T-helper 2 cell treated with Interferon-gamma antibody and Interleukin-4, amounts not matched to agents 5 μg/mL and 100 μg/mL, for 36 hours (primary cell): ENCODE measurements at regions not wholly inside any gene's neighbourhood (a gene's known extent, or its start where the extent isn't known, plus 50 kb on each side); places are given as distances from the start of the nearest gene placed in this dataset.
"Not testable (repeated sequence)": the region's sequence is repeated elsewhere in the genome, so short reads cannot be mapped to it uniquely, and the experiment has no call there.

ENCODE experiments used
- DNase-seq: peaks from one replicate; pipeline ENCODE4 v3.0.0; 2021; ENCODE audit warnings: low spot score
- H3K27ac Mint-ChIP-seq: one replicate; pipeline ENCODE4 v1.8.0; 2021; ENCODE audit warnings: mild to moderate bottlenecking, mixed read lengths
- H3K27me3 Mint-ChIP-seq: one replicate; pipeline ENCODE4 v1.8.0; 2021; ENCODE audit warnings: low read depth, mixed read lengths
- H3K36me3 Mint-ChIP-seq: one replicate; pipeline ENCODE4 v1.8.0; 2021; ENCODE audit warnings: low read depth, mixed read lengths
- H3K4me1 Mint-ChIP-seq: one replicate; pipeline ENCODE4 v1.8.0; 2021; ENCODE audit warnings: low read depth, mixed read lengths
- H3K4me3 Mint-ChIP-seq: one replicate; pipeline ENCODE4 v1.8.0; 2022; ENCODE audit warnings: mild to moderate bottlenecking, moderate library complexity, mixed read lengths
- H3K9me3 Mint-ChIP-seq: one replicate; pipeline ENCODE4 v1.8.0; 2021; ENCODE audit warnings: mixed read lengths

DNA sequence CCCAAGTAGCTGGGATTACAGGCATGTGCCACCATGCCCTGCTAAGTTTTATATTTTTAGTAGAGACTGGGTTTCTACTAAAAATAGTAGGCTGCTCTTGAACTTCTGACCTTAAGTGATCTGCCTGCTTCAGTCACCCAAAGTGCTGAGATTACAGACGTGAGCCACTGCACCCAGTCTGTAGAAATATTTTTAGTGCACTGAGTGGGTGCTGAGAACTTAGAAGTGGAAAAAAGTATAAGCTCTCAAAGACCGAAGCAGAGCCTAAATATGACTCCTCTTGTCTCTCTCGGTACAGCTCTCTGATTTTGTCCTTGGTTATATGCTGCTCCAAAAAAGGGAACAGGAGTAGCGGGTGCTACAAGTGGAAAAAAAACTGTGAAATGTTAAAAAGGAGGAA, 353.8 kb upstream of the IZUMO3 start:
- Mint-ChIP-seq H3K4me1 (no peaks in the 10 kb centered on the region), H3K4me3 (no peak overlapping the region), H3K27me3 (no peaks in the 10 kb centered on the region), H3K27ac (no peak overlapping the region), H3K36me3 (no peaks in the 10 kb centered on the region), H3K9me3 (peaks cover 50% of the 10 kb centered on the region)
- DNase-seq = no peak

DNA sequence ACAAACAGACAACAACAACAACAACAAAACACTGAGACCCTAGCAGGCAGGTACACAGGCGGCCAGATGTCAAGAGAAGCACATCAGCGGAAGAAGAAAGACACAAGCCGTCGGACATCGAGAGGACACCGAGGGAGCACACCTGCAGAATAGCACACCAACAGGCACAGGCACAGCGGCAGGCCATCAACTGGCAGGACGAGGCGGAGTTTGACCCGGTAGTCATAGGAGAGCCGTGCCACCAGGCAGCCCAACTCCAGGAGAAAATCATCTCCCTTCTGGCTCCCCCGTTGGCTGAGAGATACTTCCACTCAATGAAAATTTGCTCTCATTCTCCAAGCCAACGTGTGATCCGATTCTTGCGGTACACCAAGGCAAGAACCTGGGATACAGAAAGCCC, 352.1 kb upstream of the IZUMO3 start:
- H3K4me1 Mint-ChIP-seq = no peaks in the 10 kb centered on the region
- no peak overlapping the region for H3K4me3 Mint-ChIP-seq
- H3K27me3 Mint-ChIP-seq = no peaks in the 10 kb centered on the region
- no peak overlapping the region for H3K27ac Mint-ChIP-seq
- H3K9me3 Mint-ChIP-seq = peaks cover 49% of the 10 kb centered on the region
- H3K36me3 Mint-ChIP-seq = no peaks in the 10 kb centered on the region
- no peak for DNase-seq

DNA sequence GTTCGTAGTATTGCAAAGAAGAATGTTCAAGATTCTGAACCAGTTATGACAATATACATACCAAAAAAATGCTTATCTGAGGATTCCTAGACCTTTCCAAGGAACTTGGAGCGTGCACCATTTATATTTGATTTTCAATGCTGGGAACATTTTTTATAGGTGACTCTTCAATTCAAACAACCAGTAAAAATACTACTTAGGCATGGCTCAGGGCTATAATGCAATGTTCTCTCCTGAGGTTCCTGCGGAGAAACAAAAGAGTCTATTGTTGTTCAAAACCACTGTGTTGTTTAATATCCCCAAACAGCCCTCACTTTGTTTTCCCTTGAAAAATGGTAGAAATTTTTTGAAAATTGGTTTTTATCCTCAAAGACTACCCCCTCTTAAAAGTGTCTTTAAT, 335.7 kb upstream of the IZUMO3 start:
- Mint-ChIP-seq H3K36me3 (no peaks in the 10 kb centered on the region), H3K27ac (no peak overlapping the region), H3K4me1 (no peaks in the 10 kb centered on the region), H3K27me3 (no peaks in the 10 kb centered on the region), H3K4me3 (no peak overlapping the region), H3K9me3 (peaks cover 40% of the 10 kb centered on the region)
- DNase-seq = no peak

DNA sequence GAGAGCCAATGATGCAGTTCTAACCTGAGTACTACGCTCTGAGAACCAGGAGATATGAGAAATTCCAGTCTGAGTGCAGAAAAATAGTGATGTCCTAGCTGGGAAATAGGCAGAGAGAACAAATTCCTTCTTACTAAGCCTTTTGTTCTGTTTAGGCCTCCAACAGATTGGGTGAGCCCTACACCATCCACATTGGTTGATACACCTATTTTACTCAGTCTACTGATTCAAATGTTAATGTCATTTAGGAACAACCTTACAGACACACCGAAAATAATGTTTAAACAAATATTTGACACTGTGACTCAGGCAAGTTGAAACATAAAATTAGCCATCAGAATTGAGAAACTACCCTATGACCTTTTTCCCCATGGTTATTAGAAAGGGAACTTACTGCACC, 333.9 kb upstream of the IZUMO3 start:
- Mint-ChIP-seq H3K27ac (no peak overlapping the region), H3K9me3 (peaks cover 51% of the 10 kb centered on the region), H3K4me3 (no peak overlapping the region), H3K27me3 (no peaks in the 10 kb centered on the region), H3K36me3 (no peaks in the 10 kb centered on the region), H3K4me1 (no peaks in the 10 kb centered on the region)
- no peak for DNase-seq

DNA sequence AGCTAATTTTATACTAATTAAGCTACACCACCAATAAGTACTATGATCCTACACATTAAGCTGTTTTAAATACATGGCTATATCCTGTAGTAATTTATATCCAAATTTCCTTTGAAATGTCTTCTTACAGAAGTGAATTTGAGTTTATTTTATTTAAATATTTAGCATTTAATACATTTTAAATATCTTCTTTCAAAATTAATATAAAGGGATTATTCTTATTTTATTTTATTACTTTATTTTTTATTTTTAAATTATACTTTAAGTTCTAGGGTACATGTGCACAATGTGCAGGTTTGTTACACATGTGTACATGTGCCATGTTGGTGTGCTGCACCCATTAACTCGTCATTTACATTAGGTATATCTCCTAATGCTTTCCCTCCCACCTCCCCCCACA, 310.9 kb upstream of the IZUMO3 start:
- not testable (repeated sequence) for H3K27ac Mint-ChIP-seq, H3K36me3 Mint-ChIP-seq, H3K27me3 Mint-ChIP-seq, DNase-seq, H3K4me1 Mint-ChIP-seq, H3K4me3 Mint-ChIP-seq
- H3K9me3 Mint-ChIP-seq = peaks cover 52% of the 10 kb centered on the region

DNA sequence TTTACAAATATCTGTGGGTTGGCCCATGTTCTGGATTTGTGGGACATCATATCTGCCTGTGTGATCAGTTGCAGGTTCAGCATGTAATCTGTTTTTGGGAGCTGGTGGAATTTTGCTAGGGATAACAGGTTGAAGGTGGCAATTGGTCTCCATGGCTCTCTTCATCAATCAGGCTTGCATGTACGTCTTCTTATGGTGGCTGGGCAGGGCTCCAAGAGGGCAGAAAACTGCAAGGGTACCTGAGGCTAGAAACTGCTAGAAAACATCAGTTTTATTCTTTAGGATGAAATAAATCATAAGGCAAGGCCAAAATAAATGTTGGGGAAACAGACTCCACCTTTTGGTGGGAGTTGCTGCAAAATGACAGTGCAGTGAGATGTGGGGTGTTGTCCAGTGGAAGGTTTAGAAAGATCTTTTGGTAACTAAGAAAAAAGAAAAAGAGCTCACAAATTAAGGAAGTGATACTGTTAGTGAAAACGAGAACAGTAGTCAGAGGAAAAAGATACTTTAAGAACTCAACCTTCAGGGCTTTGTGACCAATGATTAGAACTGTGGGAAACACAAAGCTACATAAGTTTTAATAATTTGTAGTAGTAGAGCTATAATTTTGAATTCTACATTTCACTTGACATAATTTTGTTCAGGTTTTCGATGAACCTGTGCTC, 300.7 kb upstream of the IZUMO3 start:
- Mint-ChIP-seq H3K4me3 (no peak overlapping the region), H3K9me3 (peaks cover 50% of the 10 kb centered on the region), H3K36me3 (no peaks in the 10 kb centered on the region), H3K27ac (no peak overlapping the region), H3K27me3 (no peaks in the 10 kb centered on the region), H3K4me1 (no peaks in the 10 kb centered on the region)
- DNase-seq = no peak

DNA sequence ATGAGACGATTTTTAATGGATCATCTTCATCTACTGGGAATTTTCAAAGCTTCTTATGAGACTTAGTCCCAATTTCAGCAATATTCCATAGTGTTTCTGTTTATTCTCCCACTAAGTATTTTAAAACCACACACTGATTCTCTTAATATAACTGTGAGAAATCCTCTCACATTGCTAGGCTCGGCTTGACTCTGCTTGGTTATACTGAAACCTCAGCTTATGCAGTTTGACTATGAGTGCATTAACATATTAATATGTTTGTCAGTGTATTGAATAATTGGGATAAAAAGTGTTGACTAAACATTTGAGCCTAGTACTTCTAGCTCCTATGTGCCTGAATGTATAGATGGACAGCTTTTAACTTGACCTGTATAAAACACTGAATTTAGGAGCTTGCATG, 298.5 kb upstream of the IZUMO3 start:
- Mint-ChIP-seq H3K4me3 (no peak overlapping the region), H3K36me3 (no peaks in the 10 kb centered on the region), H3K27me3 (no peaks in the 10 kb centered on the region), H3K4me1 (no peaks in the 10 kb centered on the region), H3K9me3 (peaks cover 57% of the 10 kb centered on the region), H3K27ac (no peak overlapping the region)
- no peak for DNase-seq

DNA sequence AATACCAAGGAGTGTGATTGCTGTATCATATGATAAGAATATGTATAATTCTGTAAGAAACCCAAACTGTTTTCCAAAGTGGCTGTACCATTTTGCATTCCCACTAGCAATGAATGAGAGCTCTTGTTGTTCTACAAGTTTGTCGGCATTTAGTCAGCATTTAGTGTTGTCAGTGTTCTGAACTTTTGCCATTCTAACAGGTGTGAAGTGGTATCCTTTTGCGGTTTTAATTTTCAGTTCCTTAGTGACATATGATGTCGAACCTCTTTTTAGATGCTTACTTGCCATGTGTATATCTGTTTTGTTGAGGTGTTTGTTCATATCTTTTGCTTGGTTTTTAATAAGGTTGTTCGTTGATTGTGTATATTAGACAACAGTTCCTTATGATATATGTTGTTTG, 296.3 kb upstream of the IZUMO3 start:
- H3K27ac Mint-ChIP-seq = no peak overlapping the region

DNA sequence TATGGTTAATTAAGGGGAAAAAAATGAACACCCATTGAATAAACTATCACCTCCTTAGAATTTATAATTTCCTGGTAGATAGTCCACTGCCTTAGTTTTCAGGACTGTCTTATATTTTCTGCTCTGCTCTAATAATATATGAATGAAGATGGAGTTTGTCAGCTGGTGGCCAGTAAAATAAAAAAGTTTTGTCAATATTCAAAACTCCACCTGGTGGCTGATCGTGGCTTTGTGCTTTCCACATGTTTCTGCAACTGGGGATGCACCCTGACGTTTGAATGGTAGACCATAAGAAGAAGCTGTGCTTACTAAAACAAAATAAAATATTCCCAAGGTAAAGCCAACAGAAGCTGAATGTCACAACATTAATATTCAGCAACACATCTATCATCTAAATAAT, 286.6 kb upstream of the IZUMO3 start:
- peaks cover 29% of the 10 kb centered on the region for H3K9me3 Mint-ChIP-seq
- H3K4me3 Mint-ChIP-seq = no peak overlapping the region
- DNase-seq = no peak
- H3K27me3 Mint-ChIP-seq = no peaks in the 10 kb centered on the region
- H3K27ac Mint-ChIP-seq = no peak overlapping the region
- no peaks in the 10 kb centered on the region for H3K4me1 Mint-ChIP-seq
- no peaks in the 10 kb centered on the region for H3K36me3 Mint-ChIP-seq

More for the DNA sequence above, 296.3 kb upstream of the IZUMO3 start:
- no peak for DNase-seq
- no peaks in the 10 kb centered on the region for H3K36me3 Mint-ChIP-seq
- no peak overlapping the region for H3K4me3 Mint-ChIP-seq
- no peaks in the 10 kb centered on the region for H3K27me3 Mint-ChIP-seq
- peaks cover 57% of the 10 kb centered on the region for H3K9me3 Mint-ChIP-seq
- no peaks in the 10 kb centered on the region for H3K4me1 Mint-ChIP-seq

DNA sequence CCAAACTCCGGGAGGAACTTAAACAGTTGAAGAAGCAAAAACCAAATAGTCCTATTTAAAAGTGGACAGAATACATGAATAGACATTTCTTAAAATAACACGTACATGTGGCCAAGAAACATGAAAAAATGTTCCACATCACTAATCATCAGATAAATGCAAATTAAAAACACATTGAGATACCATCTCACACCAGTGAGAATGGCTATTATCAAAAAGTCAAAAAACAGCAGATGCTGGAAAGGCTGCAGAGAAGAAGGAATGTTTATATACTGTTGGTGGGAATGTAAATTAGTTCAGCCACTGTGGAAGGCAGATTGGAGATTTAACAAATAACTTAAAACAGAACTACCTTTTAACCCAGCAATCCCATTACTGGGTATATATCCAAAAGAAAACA, 283.0 kb upstream of the IZUMO3 start:
- Mint-ChIP-seq H3K4me3 (no peak overlapping the region), H3K27ac (no peak overlapping the region), H3K4me1 (no peaks in the 10 kb centered on the region), H3K36me3 (no peaks in the 10 kb centered on the region), H3K27me3 (no peaks in the 10 kb centered on the region), H3K9me3 (peaks cover 51% of the 10 kb centered on the region)
- DNase-seq = no peak

DNA sequence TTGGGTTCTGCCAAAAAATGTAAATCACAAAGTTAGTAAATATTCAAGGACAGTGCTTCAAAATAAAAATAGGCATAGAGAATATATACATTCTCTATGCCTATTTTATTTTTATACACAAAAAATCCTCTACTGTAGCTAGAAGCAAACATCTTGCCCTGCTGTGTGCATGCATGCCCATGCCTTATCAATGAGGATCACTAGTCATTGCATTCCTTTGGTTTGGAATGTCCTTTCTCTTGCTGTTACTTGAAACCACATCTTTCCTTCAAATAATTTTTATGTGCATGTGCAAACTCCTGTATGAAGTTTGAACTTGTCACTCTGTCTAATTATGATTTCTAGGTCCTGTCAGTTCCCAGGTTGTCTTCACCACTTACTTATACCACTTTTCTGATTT, 278.9 kb upstream of the IZUMO3 start:
- no peaks in the 10 kb centered on the region for H3K4me1 Mint-ChIP-seq
- peaks cover 65% of the 10 kb centered on the region for H3K9me3 Mint-ChIP-seq
- H3K27me3 Mint-ChIP-seq = no peaks in the 10 kb centered on the region
- no peak overlapping the region for H3K4me3 Mint-ChIP-seq
- no peak overlapping the region for H3K27ac Mint-ChIP-seq
- no peak for DNase-seq
- H3K36me3 Mint-ChIP-seq = no peaks in the 10 kb centered on the region

DNA sequence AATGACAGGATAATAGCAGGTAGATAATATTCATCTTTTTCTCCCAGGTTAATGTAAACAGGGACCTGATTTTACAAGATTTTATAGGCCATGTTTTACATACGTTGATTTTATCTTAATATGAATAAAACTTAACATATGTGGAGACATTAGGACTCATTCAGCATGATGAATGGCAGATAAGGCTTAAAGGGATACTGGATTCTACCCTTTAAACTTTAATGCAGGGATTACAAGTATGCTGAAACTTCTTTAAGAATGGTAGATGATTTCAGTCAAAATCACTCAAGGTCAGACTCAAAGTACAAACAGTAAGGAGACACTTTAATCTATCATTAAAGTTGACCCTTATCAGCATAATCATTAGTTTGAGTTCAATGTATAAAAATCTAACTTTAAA, 274.5 kb upstream of the IZUMO3 start:
- peaks cover 49% of the 10 kb centered on the region for H3K9me3 Mint-ChIP-seq
- H3K36me3 Mint-ChIP-seq = no peaks in the 10 kb centered on the region

DNA sequence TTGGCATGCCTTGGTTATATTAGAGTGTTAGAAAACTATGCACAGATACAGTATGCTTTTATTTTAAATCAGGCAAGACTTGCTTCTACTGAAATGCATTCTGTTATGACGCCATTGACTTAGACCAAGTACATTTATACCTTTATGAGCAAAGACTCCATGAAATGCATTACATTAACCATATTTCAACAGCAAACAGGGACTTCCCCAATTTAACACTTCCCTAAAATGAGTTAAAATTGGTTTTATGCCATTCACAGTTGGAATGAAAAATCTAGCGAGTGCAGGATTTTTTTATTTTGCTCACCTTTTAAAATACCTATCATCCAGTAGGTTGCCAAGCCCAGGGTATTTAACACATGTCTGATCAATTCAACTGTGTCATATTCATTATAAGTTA, 272.1 kb upstream of the IZUMO3 start:
- no peak overlapping the region for H3K27ac Mint-ChIP-seq
- H3K9me3 Mint-ChIP-seq = peaks cover 49% of the 10 kb centered on the region
- H3K4me3 Mint-ChIP-seq = no peak overlapping the region
- no peaks in the 10 kb centered on the region for H3K4me1 Mint-ChIP-seq
- no peaks in the 10 kb centered on the region for H3K27me3 Mint-ChIP-seq
- DNase-seq = no peak
- no peaks in the 10 kb centered on the region for H3K36me3 Mint-ChIP-seq

More for the DNA sequence above, 274.5 kb upstream of the IZUMO3 start:
- Mint-ChIP-seq H3K27ac (no peak overlapping the region), H3K27me3 (no peaks in the 10 kb centered on the region), H3K4me1 (no peaks in the 10 kb centered on the region), H3K4me3 (no peak overlapping the region)
- DNase-seq = no peak

DNA sequence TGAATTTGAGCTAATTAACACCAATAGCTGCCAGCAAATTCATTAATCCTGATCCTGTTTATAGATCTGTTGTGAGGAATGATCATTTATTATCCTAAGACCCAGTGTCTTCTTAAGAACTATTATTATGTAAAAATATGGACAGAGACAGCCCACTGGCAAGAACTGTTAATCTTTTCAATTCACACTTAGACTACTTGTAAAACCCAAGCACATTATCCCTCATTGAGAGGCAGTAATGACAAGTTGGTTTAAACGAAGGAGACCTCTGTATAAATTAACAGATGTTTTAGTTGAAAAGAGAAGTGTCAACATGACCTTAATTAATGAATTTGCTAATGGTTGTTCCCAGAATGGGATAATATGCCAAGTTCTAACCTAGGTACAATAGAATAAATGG, 270.3 kb upstream of the IZUMO3 start:
- DNase-seq = no peak
- no peaks in the 10 kb centered on the region for H3K27me3 Mint-ChIP-seq
- no peak overlapping the region for H3K27ac Mint-ChIP-seq
- peaks cover 47% of the 10 kb centered on the region for H3K9me3 Mint-ChIP-seq
- H3K36me3 Mint-ChIP-seq = no peaks in the 10 kb centered on the region
- no peaks in the 10 kb centered on the region for H3K4me1 Mint-ChIP-seq
- no peak overlapping the region for H3K4me3 Mint-ChIP-seq

DNA sequence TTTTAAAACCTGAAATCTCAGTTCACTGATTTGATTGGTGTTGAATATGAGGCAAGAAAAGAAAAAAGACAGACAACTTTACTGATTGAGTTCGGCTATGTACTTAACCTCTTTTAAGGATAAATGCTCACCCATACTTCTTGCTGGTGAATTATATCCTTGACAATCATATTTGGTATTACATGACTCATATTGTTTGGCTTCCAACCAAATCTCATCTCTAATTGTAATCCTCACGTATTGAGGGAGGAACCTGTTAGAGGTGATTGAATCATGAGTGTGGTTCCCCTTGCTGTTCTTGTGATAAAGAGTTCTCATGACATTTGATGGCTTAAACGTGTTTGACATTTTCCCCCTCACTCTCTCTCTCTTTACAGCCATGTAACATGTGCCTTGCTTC, 255.6 kb upstream of the IZUMO3 start:
- no peak for DNase-seq
- Mint-ChIP-seq H3K9me3 (peaks cover 36% of the 10 kb centered on the region), H3K36me3 (no peaks in the 10 kb centered on the region), H3K4me1 (no peaks in the 10 kb centered on the region), H3K4me3 (no peak overlapping the region), H3K27me3 (no peaks in the 10 kb centered on the region), H3K27ac (no peak overlapping the region)
